WTC11 (cell line): ENCODE measurements at regions not wholly inside any gene's neighbourhood (a gene's known extent, or its start where the extent isn't known, plus 50 kb on each side); places are given as distances from the start of the nearest gene placed in this dataset.

ENCODE experiments used
- ATAC-seq: fragments of 200-7000 bp; cut with Tn5 transposase; 2 replicates; pipeline ENCODE4 v1.10.0; 2021; ENCODE audit warnings: mild to moderate bottlenecking, moderate library complexity
- CTCF ChIA-PET: fragments of 300-600 bp; sonication (Branson Sonifier 250); formaldehyde crosslinking; loops from one replicate; lab custom pipeline; 2021; ENCODE audit warnings: antibody characterized with exemption; lab: Charles Lee
- POLR2A ChIA-PET: fragments of 350-600 bp; sonication (Branson Sonifier 250); formaldehyde crosslinking; loops from one replicate; lab custom pipeline; 2021; ENCODE audit warnings: antibody characterized with exemption; lab: Charles Lee
- DNase-seq: peaks from one replicate; pipeline ENCODE4 v3.0.0; 2021; ENCODE audit warnings: low spot score
- H3K27ac Mint-ChIP-seq: 2 replicates; pipeline ENCODE4 v1.8.0; 2021; ENCODE audit warnings: mixed read lengths
- H3K27me3 Mint-ChIP-seq: 2 replicates; pipeline ENCODE4 v1.8.0; 2021; ENCODE audit warnings: low read depth, mild to moderate bottlenecking, moderate library complexity, mixed read lengths
- H3K36me3 Mint-ChIP-seq: 2 replicates; pipeline ENCODE4 v1.8.0; 2021; ENCODE audit warnings: mixed read lengths
- H3K4me1 Mint-ChIP-seq: 2 replicates; pipeline ENCODE4 v1.8.0; 2022; ENCODE audit warnings: mixed read lengths
- H3K4me3 Mint-ChIP-seq: 2 replicates; pipeline ENCODE4 v1.8.0; 2021; ENCODE audit warnings: mild to moderate bottlenecking, moderate library complexity, mixed read lengths
- H3K9me3 Mint-ChIP-seq: 2 replicates; pipeline ENCODE4 v1.8.0; 2021; ENCODE audit warnings: mixed read lengths
- ARID4B ChIP-seq: sonication (generic); formaldehyde crosslinking; IDR thresholded peaks from 2 replicates; pipeline ENCODE4 v1.8.0; 2023; ENCODE audit warnings: missing genetic modification reagents, mild to moderate bottlenecking, borderline replicate concordance
- ATF6 ChIP-seq: sonication (generic); formaldehyde crosslinking; IDR thresholded peaks from 2 replicates; pipeline ENCODE4 v1.8.1; 2023; ENCODE audit warnings: mild to moderate bottlenecking, missing genetic modification reagents
- CREB1 ChIP-seq: sonication (generic); formaldehyde crosslinking; IDR thresholded peaks from 2 replicates; pipeline ENCODE4 v1.8.0; 2023; ENCODE audit warnings: mild to moderate bottlenecking, missing genetic modification reagents
- ELF4 ChIP-seq: sonication (generic); formaldehyde crosslinking; IDR thresholded peaks from 2 replicates; pipeline ENCODE4 v1.8.1; 2022; ENCODE audit warnings: low read depth, mild to moderate bottlenecking, moderate library complexity, missing genetic modification reagents
- HMGA2 ChIP-seq: fragments of 250-450 bp; sonication (Bioruptor Pico); IDR thresholded peaks from 2 replicates; pipeline ENCODE4 v1.4.0; 2021; ENCODE audit warnings: mild to moderate bottlenecking, moderate library complexity
- IRF1 ChIP-seq: sonication (generic); formaldehyde crosslinking; IDR thresholded peaks from 2 replicates; pipeline ENCODE4 v1.8.0; 2023; ENCODE audit warnings: missing genetic modification reagents
- IRF2 ChIP-seq: sonication (generic); formaldehyde crosslinking; IDR thresholded peaks from 2 replicates; pipeline ENCODE4 v1.8.0; 2022; ENCODE audit warnings: low read depth, missing genetic modification reagents, borderline replicate concordance
- KAT7 ChIP-seq: sonication (generic); formaldehyde crosslinking; IDR thresholded peaks from 2 replicates; pipeline ENCODE4 v1.8.1; 2023; ENCODE audit warnings: missing genetic modification reagents, mild to moderate bottlenecking, borderline replicate concordance
- MAX ChIP-seq: sonication (generic); formaldehyde crosslinking; IDR thresholded peaks from 2 replicates; pipeline ENCODE4 v1.8.0; 2022; ENCODE audit warnings: mild to moderate bottlenecking, missing genetic modification reagents
- OVOL2 ChIP-seq: fragments of 250-450 bp; sonication (Bioruptor Pico); IDR thresholded peaks from 2 replicates; pipeline ENCODE4 v1.9.0; 2021; ENCODE audit warnings: mild to moderate bottlenecking, borderline replicate concordance
- SMAD4 ChIP-seq: sonication (generic); formaldehyde crosslinking; IDR thresholded peaks from 2 replicates; pipeline ENCODE4 v1.8.0; 2022; ENCODE audit warnings: mild to moderate bottlenecking, missing genetic modification reagents
- USF2 ChIP-seq: sonication (generic); formaldehyde crosslinking; IDR thresholded peaks from 2 replicates; pipeline ENCODE4 v1.8.1; 2023; ENCODE audit warnings: mild to moderate bottlenecking, missing genetic modification reagents, moderate library complexity
- ZNF425 ChIP-seq: fragments of 250-450 bp; sonication (Bioruptor Pico); conservative IDR thresholded peaks from 2 replicates; pipeline ENCODE4 v1.9.0; 2021; ENCODE audit warnings: mild to moderate bottlenecking

- ATAC-seq (no peak), DNase-seq (no peak)
- H3K4me3 Mint-ChIP-seq: no peak overlapping the region
- H3K27ac Mint-ChIP-seq: no peak overlapping the region
- no peaks in the 10 kb centered on the region for H3K27me3 Mint-ChIP-seq
- peaks cover 20% of the 10 kb centered on the region for H3K9me3 Mint-ChIP-seq
- no peak for TF ChIP-seq HMGA2 (CRISPR knock-in tag)
- TF ChIP-seq KAT7 (CRISPR knock-in tag): no peak
- no peak for TF ChIP-seq ARID4B
- no peak for TF ChIP-seq ELF4 (CRISPR knock-in tag)
- TF ChIP-seq OVOL2 (CRISPR knock-in tag): no peak
- TF ChIP-seq CREB1 (CRISPR knock-in tag): no peak
- ChIA-PET POLR2A (no interaction called here), CTCF (no interaction called here)
- H3K36me3 Mint-ChIP-seq: no peaks in the 10 kb centered on the region
- H3K4me1 Mint-ChIP-seq: peaks cover 4% of the 10 kb centered on the region
These were observed 239.7 kb upstream of the ERCC4 start for GRCh38 chr16:13680021-13680889.

- ATAC-seq (no peak), DNase-seq (no peak)
- POLR2A ChIA-PET: no interaction called here
- no peak overlapping the region for H3K4me3 Mint-ChIP-seq
- no peak overlapping the region for H3K27ac Mint-ChIP-seq
- no peaks in the 10 kb centered on the region for H3K36me3 Mint-ChIP-seq
- no peaks in the 10 kb centered on the region for H3K27me3 Mint-ChIP-seq
- H3K4me1 Mint-ChIP-seq: peaks cover 3% of the 10 kb centered on the region
- CTCF ChIA-PET: no interaction called here
- peaks cover 7% of the 10 kb centered on the region for H3K9me3 Mint-ChIP-seq
- TF ChIP-seq IRF2 (no peak), MAX (CRISPR knock-in tag) (no peak), IRF1 (CRISPR knock-in tag) (no peak), ARID4B (no peak), USF2 (CRISPR knock-in tag) (no peak), ZNF425 (CRISPR knock-in tag) (no peak), ATF6 (CRISPR knock-in tag) (no peak), SMAD4 (no peak)
These were observed 235.0 kb upstream of the ERCC4 start for GRCh38 chr16:13684819-13685563.
